G401.6 (cell line): ENCODE measurements at regions not wholly inside any gene's neighbourhood (a gene's known extent, or its start where the extent isn't known, plus 50 kb on each side); places are given as distances from the start of the nearest gene placed in this dataset.
"Not testable (repeated sequence)": the region's sequence is repeated elsewhere in the genome, so short reads cannot be mapped to it uniquely, and the experiment has no call there.

ENCODE experiments used
- FAIRE-seq: peaks from 2 replicates; lab custom pipeline; 2012; peaks lifted over from hg19 to GRCh38; lab: Jason Lieb, UNC

DNA sequence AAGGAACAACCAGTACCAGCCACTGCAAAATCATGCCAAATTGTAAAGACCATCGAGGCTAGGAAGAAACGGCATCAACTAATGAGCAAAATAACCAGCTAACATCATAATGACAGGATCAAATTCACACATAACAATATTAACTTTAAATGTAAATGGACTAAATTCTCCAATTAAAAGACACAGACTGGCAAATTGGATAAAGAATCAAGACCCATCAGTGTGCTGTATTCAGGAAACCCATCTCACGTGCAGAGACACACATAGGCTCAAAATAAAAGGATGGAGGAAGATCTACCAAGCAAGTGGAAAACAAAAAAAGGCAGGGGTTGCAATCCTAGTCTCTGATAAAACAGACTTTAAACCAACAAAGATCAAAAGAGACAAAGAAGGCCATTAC is 97.6 kb downstream of the GPX5 start:
- not testable (repeated sequence) for FAIRE-seq

GRCh38 chr6:28626386-28626785 is 100.7 kb downstream of the GPX5 start:
- not testable (repeated sequence) for FAIRE-seq

DNA sequence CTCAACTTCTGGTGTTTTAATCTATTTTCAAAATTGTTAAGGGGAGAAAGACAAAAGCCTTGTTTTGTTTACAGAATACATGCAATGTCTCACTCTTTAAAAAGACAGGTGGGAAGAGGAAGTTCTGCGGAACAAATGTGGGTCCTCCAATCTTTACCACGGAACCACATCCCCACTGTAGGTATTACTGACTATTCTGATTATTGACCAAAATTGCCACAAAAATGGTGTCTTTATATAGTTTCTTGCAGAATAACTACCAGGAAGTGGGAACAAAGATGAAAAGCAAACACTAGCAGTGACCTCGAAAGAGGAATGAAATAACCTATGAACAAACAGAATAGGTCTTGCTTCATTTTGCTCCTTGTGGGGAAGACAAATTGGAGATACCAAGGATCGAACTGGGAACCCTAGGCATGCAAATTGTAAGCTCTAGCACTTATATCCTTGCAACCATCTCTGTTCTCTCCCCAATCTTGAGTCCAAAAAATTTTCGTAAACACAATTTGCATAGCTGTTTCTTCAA is 106.7 kb downstream of the GPX5 start:
- no peak for FAIRE-seq

GRCh38 chr6:28633445-28634215 is 107.9 kb downstream of the GPX5 start:
- FAIRE-seq = peak; percentile 99

DNA sequence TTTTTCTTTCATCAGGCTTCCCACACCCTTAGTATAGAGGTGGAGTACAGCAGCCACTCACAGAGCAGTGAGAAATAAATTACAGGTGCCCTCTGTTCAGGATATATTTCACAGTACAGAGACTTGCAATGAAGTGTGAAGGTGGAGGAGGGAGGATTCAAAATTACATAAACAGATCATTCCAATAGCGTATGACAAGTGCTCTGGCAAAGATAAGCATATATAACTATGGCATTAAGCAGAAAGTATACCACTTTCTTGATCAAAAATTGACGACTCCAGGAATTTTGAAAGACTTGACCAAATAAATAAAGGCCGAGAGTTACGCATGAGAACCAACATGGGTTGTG is 108.7 kb downstream of the GPX5 start:
- FAIRE-seq = no peak

- peak; percentile 95 for FAIRE-seq
Observed at GRCh38 chr6:28634761-28635546, 109.3 kb downstream of the GPX5 start.

DNA sequence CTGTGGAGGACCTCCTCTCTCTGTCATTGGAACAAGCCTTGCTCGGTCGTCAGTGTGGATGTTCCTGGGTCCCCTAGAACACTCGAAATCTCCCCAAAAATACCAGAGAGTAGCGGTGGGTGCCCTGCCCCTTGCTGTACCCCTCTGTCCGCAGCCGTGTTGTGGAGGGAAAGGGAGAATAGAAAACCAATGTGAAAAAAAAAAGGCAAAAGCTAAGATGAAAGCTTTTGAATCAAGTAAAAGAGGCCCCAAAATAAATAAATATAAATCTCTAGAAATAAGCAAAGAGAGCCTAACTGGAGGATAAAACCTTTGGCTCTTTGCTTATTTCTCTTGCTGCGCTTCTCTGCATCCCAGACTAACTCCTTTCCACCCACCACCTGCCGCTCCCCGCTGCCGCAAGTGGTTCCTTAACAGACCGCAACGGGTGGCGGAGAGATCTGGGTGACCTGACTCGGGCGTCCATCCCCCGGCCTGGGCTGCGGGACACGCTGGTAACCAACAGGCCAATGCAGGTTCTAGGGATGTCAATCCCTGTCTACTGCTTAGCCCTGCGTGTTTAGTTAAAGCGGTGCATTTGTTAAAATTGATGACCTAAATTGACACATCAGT is 110.0 kb downstream of the GPX5 start:
- FAIRE-seq = no peak

GRCh38 chr6:28638787-28639430 is 113.2 kb downstream of the GPX5 start:
- no peak for FAIRE-seq

DNA sequence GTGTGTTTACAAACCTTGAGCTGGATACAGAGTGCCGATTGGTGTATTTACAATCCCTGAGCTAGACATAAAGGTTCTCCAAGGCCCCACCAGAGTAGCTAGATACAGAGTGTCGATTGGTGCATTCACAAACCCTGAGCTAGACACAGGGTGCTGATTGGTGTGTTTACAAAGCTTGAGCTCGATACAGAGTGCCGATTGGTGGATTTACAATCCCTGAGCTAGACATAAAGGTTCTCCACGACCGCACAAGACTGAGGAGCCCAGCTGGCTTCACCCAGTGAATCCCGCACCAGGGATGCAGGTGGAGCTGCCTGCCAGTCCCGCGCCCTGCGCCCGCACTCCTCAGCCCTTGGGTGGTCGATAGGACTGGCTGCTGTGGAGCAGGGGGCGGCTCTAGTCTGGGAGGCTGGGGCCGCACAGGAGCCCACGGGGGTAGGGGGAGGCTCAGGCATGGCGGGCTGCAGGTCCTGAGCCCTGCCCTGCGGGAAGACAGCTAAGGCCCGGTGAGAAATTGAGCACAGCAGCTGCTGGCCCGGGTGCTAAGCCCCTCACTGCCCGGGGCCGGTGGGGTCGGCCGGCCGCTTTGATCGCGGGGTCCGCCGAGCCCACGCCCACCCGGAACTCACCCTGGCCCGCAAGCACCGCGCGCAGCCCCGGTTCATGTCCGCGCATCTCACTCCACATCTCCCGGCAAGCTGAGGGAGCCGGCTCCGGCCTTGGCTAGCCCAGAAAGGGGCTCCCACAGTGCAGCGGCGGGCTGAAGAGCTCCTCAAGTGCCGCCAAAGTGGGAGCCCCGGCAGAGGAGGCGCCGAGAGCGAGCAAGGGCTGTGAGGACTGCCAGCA is 114.0 kb downstream of the GPX5 start:
- FAIRE-seq = not testable (repeated sequence)

GRCh38 chr6:28643017-28643740 is 117.5 kb downstream of the GPX5 start:
- FAIRE-seq = peak; percentile 97

- no peak for FAIRE-seq
Observed at GRCh38 chr6:28646650-28647049, 121.0 kb downstream of the GPX5 start.

GRCh38 chr6:28648035-28648877 is 122.6 kb downstream of the GPX5 start:
- peak; percentile 60 for FAIRE-seq

GRCh38 chr6:28648878-28649375 is 123.2 kb downstream of the GPX5 start:
- FAIRE-seq = peak; percentile 31

DNA sequence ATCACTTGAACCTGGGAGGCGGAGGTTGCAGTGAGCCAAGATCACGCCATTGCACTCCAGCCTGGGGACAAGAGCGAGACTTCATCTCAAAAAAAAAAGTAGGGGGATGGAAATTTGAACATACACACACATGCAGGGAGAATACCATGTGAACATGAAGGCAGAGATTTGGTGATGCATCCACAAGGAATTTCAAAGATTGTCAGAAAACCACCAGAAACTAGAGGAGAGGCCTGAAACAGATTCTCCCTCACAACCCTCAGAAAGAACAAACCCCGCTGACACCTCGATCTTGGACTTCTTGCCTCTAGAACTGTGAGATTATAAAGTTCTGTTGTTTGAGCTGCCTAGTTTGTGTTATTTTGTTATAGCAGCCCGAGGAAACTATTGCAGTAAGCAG is 125.5 kb downstream of the GPX5 start:
- no peak for FAIRE-seq

- FAIRE-seq = no peak
Observed at GRCh38 chr6:28653876-28654275, 128.2 kb downstream of the GPX5 start.

DNA sequence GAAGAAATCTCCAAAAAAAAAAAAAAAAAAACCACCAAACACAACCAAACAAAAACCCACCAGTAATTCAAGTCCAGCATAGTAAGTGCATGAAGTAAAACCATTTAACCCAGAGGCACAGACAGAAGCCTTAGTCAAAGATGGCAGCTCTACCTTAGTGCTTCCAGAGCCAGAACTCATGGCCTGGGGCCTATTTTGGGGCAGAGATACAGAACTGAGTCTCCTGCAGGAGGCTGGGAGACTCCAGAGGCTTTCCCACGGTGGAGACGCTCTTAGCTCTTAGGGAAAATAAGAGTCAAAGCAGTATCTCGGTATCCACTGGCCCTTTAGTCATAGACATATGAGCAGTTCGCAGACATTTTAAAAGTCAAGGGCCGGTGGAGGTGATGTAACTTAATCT is 129.5 kb downstream of the GPX5 start:
- no peak for FAIRE-seq

DNA sequence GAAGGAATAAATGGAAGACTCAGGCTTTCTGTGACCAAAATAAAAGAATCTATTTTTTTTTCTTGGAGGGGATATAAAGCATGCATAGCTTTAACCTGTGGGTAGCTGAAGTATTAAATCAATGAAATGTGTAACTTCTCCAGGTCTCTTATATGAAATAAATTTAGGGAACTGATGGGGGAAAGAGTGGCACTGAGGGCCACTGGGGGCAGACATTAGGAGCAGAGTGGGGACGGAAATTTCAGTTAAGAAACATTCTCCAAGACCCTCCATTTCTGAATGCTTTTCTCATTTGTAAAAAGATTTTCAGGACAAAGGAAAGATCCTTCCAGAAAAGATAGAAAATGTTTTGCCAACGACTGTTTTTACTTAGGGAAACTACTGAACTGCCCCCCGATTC is 131.0 kb downstream of the GPX5 start:
- FAIRE-seq = no peak

DNA sequence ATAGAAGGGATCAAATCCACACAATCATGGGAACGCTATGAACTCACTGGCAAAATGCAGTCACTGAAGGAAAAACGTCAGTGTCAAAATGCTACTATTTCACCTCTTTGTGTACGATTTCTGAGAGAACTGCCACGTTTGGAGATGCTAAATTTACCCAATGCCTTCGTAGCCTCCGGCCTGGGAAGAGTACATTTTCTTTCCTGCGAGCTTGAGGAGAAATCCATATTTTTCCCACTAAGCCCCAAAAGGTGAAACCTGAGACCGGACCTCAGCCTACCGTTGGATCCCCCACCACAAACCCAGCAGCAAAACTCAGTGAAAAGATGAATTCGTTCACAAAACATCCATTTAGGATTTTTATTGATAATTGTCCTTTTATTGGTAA is 131.7 kb downstream of the GPX5 start:
- FAIRE-seq = no peak

DNA sequence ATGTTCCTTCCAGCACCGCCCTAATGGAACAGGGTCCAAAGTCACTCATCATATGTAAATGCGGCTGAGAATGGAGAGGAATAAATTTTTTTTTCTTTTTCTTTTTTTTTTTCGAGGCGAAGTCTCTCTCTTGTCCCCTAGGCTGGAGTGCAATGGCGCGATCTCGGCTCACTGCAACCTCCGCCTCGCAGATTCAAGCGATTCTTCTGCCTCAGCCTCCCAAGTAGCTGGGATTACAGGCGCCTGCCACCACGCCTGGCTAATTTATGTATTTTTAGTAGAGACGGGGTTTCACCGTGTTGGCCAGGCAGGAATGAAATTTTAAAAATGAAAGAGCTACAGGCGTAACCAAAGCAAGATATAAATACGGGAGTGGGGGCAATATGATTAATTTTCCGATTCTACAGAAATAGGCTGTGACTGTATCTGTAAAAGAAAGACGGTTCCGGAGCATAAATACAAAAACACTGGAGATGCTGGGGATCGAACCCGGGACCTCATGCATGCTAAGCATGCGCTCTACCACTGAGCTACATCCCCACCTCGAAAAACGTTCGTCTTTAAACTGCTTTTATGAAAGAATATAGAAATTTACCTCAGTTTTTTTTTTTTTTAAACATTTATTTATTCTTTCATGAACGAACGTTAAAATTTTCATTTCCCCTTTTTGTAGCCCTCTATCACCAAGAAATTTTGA is 132.2 kb downstream of the GPX5 start:
- peak; percentile 76 for FAIRE-seq
